K562 (cell line): ENCODE measurements at regions not wholly inside any gene's neighbourhood (a gene's known extent, or its start where the extent isn't known, plus 50 kb on each side); places are given as distances from the start of the nearest gene placed in this dataset.

Experiments
- ATAC-seq: fragments of 200-7000 bp; cut with Tn5 transposase; 3 replicates; pipeline ENCODE4 v1.9.1; 2020; ENCODE audit warnings: moderate library complexity
- BruUV-seq: library from RNA; stranded (reverse); fragments of 400-500 nt; replicated peaks from 2 replicates; lab custom pipeline; 2021; lab: Mats Ljungman, UMichigan
- CTCF ChIA-PET: fragments of 300-600 bp; formaldehyde crosslinking; extraction: SDS; loops from one replicate; lab custom pipeline; 2021; ENCODE audit warnings: low intra/inter-chr PET ratio; lab: Yijun Ruan, JAX
- POLR2A ChIA-PET: fragments of 300-600, 350-650 bp; sonication (Branson Sonifier 250); formaldehyde crosslinking; extraction: SDS; loops from one replicate; lab custom pipeline; 2021; ENCODE audit warnings: antibody characterized with exemption, inconsistent platforms; lab: Yijun Ruan, JAX
- DNase-seq, 4 experiments: peaks; one replicate each; pipeline versions ENCODE4 v3.0.0 to v3.0.0-alpha.2; 2011 to 2018; ENCODE audit warnings: low spot score in 3 of 4, mixed read lengths in 3 of 4; ENCODE audit errors: extremely low read depth in 1 of 4
- FAIRE-seq: peaks from 2 replicates; lab custom pipeline; 2011; peaks lifted over from hg19 to GRCh38; lab: Jason Lieb, UNC
- H2AFZ ChIP-seq: 2 replicates; pipeline ENCODE4 v1.6.0; 2011; ENCODE audit warnings: low read depth, low read length, control low read depth, inconsistent platforms
- H3K27ac ChIP-seq: fragments of 200-600 bp; 3 replicates; pipeline ENCODE4 v1.8.0; 2011; ENCODE audit warnings: low read depth, mild to moderate bottlenecking, control low read depth, inconsistent platforms, low read length, moderate library complexity, mixed read lengths; ENCODE audit errors: extremely low read depth
- H3K27me3 ChIP-seq, 2 experiments: fragments of 300-600 bp in 1 of 2; 2 replicates in 1 of 2; 3 replicates in 1 of 2; pipeline versions ENCODE4 v1.6.0 to v1.8.0; 2011; ENCODE audit warnings: inconsistent platforms in 2 of 2, low read length in 2 of 2, mild to moderate bottlenecking in 1 of 2, mixed read lengths in 1 of 2, moderate library complexity in 1 of 2; ENCODE audit not compliant: control insufficient read depth in 2 of 2, insufficient read depth in 2 of 2
- H3K36me3 ChIP-seq: fragments of 300-600 bp; 3 replicates; pipeline ENCODE4 v1.8.0; 2011; ENCODE audit warnings: mild to moderate bottlenecking, low read length, inconsistent platforms; ENCODE audit not compliant: control insufficient read depth, insufficient read depth
- H3K4me1 ChIP-seq, 2 experiments: fragments of 200-600 bp in 1 of 2; replicated peaks in 1 of 2; 2 replicates in 1 of 2; 3 replicates in 1 of 2; pipeline versions ENCODE4 v1.5.1 to v1.8.0; 2011; ENCODE audit warnings: inconsistent platforms in 2 of 2, low read length in 2 of 2, mild to moderate bottlenecking in 1 of 2, mixed read lengths in 1 of 2, moderate library complexity in 1 of 2; ENCODE audit not compliant: control insufficient read depth in 2 of 2, insufficient read depth in 2 of 2
- H3K4me2 ChIP-seq: 2 replicates; pipeline ENCODE4 v1.6.1; 2011; ENCODE audit warnings: low read length, control low read depth, inconsistent platforms, mixed read lengths; ENCODE audit not compliant: insufficient read depth
- H3K4me3 ChIP-seq: fragments of 200-600 bp; sonication (generic), shearing (Covaris generic); 2 replicates; pipeline ENCODE4 v1.5.1; 2016; ENCODE audit warnings: control low read depth, inconsistent platforms
- H3K79me2 ChIP-seq: fragments of 200-600 bp; 3 replicates; pipeline ENCODE4 v1.8.0; 2011; ENCODE audit warnings: low read length, inconsistent platforms; ENCODE audit not compliant: control insufficient read depth, insufficient read depth
- H3K9ac ChIP-seq, 2 experiments: 2 replicates each; pipeline versions ENCODE4 v1.6.0 to v1.6.1; 2011; ENCODE audit warnings: low read depth in 2 of 2, low read length in 2 of 2, control low read depth in 1 of 2, inconsistent platforms in 1 of 2, mild to moderate bottlenecking in 1 of 2, mixed read lengths in 1 of 2; ENCODE audit not compliant: insufficient read depth in 1 of 2
- H3K9me1 ChIP-seq: one replicate; pipeline ENCODE4 v1.6.0; 2011; ENCODE audit warnings: inconsistent platforms, mild to moderate bottlenecking, low read length, moderate library complexity; ENCODE audit not compliant: control insufficient read depth, insufficient read depth
- H3K9me3 ChIP-seq: replicated peaks from 2 replicates; pipeline ENCODE4 v1.5.1; 2011; ENCODE audit warnings: low read depth, low read length, inconsistent platforms; ENCODE audit not compliant: control insufficient read depth, insufficient read depth
- H4K20me1 ChIP-seq: replicated peaks from 2 replicates; pipeline ENCODE4 v1.6.1; 2011; ENCODE audit warnings: low read length, inconsistent platforms, mixed read lengths; ENCODE audit not compliant: control insufficient read depth, insufficient read depth
- ELF2 ChIP-seq: fragments of 250-450 bp; sonication (Bioruptor Pico); IDR thresholded peaks from 2 replicates; pipeline ENCODE4 v1.5.0; 2021; ENCODE audit warnings: mild to moderate bottlenecking
- HSF4 ChIP-seq: fragments of 250-450 bp; sonication (Bioruptor Pico); IDR thresholded peaks from 2 replicates; pipeline ENCODE4 v2.1.2; 2022; ENCODE audit warnings: mild to moderate bottlenecking, moderate library complexity, borderline replicate concordance
- IFI16 ChIP-seq: fragments of 250-450 bp; sonication (Bioruptor Pico); IDR thresholded peaks from 2 replicates; pipeline ENCODE4 v2.1.2; 2022; ENCODE audit warnings: mild to moderate bottlenecking, inconsistent platforms
- NFIX ChIP-seq: fragments of 250-450 bp; sonication (Bioruptor Pico); IDR thresholded peaks from 2 replicates; pipeline ENCODE4 v1.4.0; 2020; ENCODE audit warnings: low read depth, mild to moderate bottlenecking, moderate library complexity
- RHOXF2B ChIP-seq: fragments of 250-450 bp; sonication (Bioruptor Pico); conservative IDR thresholded peaks from 2 replicates; pipeline ENCODE4 v1.5.1; 2021
- STAG1 ChIP-seq: sonication (generic); formaldehyde crosslinking; IDR thresholded peaks from 2 replicates; pipeline ENCODE4 v1.5.0; 2020; ENCODE audit warnings: missing genetic modification reagents, borderline replicate concordance
- THRA ChIP-seq: fragments of 450-650 bp; IDR thresholded peaks from 2 replicates; pipeline ENCODE4 v1.6.1; 2017; ENCODE audit warnings: mild to moderate bottlenecking, moderate library complexity
- ZNF133 ChIP-seq: fragments of 250-450 bp; sonication (Bioruptor Pico); IDR thresholded peaks from 2 replicates; pipeline ENCODE4 v1.4.0; 2020; ENCODE audit warnings: mild to moderate bottlenecking
- ZNF79 ChIP-seq: fragments of 250-450 bp; sonication (Bioruptor Pico); IDR thresholded peaks from 2 replicates; pipeline ENCODE4 v1.4.0; 2020; ENCODE audit warnings: low read depth, mild to moderate bottlenecking, moderate library complexity
- WGBS: fragments of 100-300 bp; shearing (Covaris generic); methylation state at CpG from one replicate; pipeline ENCODE4 v1.1.6; 2016; ENCODE audit warnings: low coverage, mixed read lengths; ENCODE audit not compliant: insufficient coverage; ENCODE audit errors: missing lambda C conversion rate; 5-methylcytosine and 5-hydroxymethylcytosine counted together
- in situ Hi-C: fragments of 300-500 bp; cut with MboI; formaldehyde crosslinking; loops from 4 replicates; pipeline ENCODE4 v1.15.0; 2018; ENCODE audit warnings: inconsistent platforms, mixed read lengths
- intact Hi-C: fragments of 100-400 bp; cut with micrococcal nuclease; formaldehyde crosslinking; loops from 2 replicates; pipeline ENCODE4 v1.14.2; 2022

- Histone ChIP-seq H3K9me3 (no peaks in the 10 kb centered on the region), H3K9me1 (no peaks in the 10 kb centered on the region), H3K27ac (no peak overlapping the region), H3K79me2 (no peaks in the 10 kb centered on the region), H3K27me3 (no peaks in the 10 kb centered on the region), H3K4me2 (no peak overlapping the region), H3K4me3 (no peak overlapping the region), H2AFZ (peak overlapping the region; percentile 45), H4K20me1 (no peaks in the 10 kb centered on the region), H3K9ac (no peak overlapping the region), H3K36me3 (no peaks in the 10 kb centered on the region), H3K4me1 (no peaks in the 10 kb centered on the region; a peak in 2 of 5 replicates)
- ATAC-seq = peak; percentile 96
- peak; percentile 97 for FAIRE-seq
- WGBS = 21% methylated on average over 6 of the region's 6 CpGs
- in situ Hi-C loops = loop anchor here (5.0 kb wide), 2 partner anchors 89 to 194 kb away; no protein-coding TSS in a partner anchor
- POLR2A ChIA-PET = interaction anchor here (0.9 to 1.2 kb wide), 3 partner anchors 11 to 37 kb away, joined by 3 to 4 read pairs (median 3); no protein-coding TSS in a partner anchor
- intact Hi-C loops = loop anchor here (1.0 to 5.0 kb wide), 2 partner anchors 192 to 221 kb away; no protein-coding TSS in a partner anchor
- BruUV-seq = no TSS peak
- DNase-seq = peak; percentile 34 to 86 (median 46)
- CTCF ChIA-PET = interaction anchor here (0.6 to 4.4 kb wide), 2 partner anchors 30 to 191 kb away, joined by 4 to 36 read pairs; no protein-coding TSS in a partner anchor
- TF ChIP-seq ELF2 (CRISPR knock-in tag) (peak; percentile 88; the same call in 1 of the 2 replicates), STAG1 (peak; percentile 45; the same call in 1 of the 2 replicates), IFI16 (CRISPR knock-in tag) (no peak), HSF4 (CRISPR knock-in tag) (peak; percentile 87; the same call in 1 of the 2 replicates), NFIX (peak; percentile 62), RHOXF2B (CRISPR knock-in tag) (0 out of 2 replicates have a peak, but pooled peaks have one; percentile 10), ZNF79 (CRISPR knock-in tag) (peak; percentile 96), ZNF133 (CRISPR knock-in tag) (no peak; the same call in 1 of the 2 replicates), THRA (no peak)
These were observed 181.6 kb upstream of the NEBL start for GRCh38 chr10:21078410-21079329.
